Stomach (tissue), 8 donors: ENCODE measurements at regions not wholly inside any gene's neighbourhood (a gene's known extent, or its start where the extent isn't known, plus 50 kb on each side); places are given as distances from the start of the nearest gene placed in this dataset.

Experiments used
- DNase-seq, 2 donors: peaks; one replicate each; pipeline versions ENCODE4 v3.0.0 to v3.0.0-alpha.2; 2013 to 2019
- H3K27ac ChIP-seq, 5 donors: fragments of 200-600 bp in 4 of 5; sonication (generic) in 4 of 5; one replicate each; pipeline ENCODE4 v1.5.1; 2013 to 2019; ENCODE audit warnings: mild to moderate bottlenecking in 1 of 5, moderate library complexity in 1 of 5
- H3K27me3 ChIP-seq, 3 donors: fragments of 200-600 bp; sonication (generic); one replicate each; pipeline ENCODE4 v1.5.1; 2017 to 2019; ENCODE audit warnings: mixed run types in 1 of 3
- H3K36me3 ChIP-seq, 4 donors: fragments of 200-600 bp; sonication (generic); 1 replicate in 3 of 4; 2 replicates in 1 of 4; pipeline ENCODE4 v1.5.1; 2016 to 2019
- H3K4me1 ChIP-seq, 4 donors: fragments of 200-600 bp; sonication (generic); one replicate each; pipeline ENCODE4 v1.5.1; 2016 to 2019
- H3K4me3 ChIP-seq, 4 donors: fragments of 200-600 bp; sonication (generic) in 3 of 4; one replicate each; pipeline ENCODE4 v1.5.1; 2016 to 2019; ENCODE audit warnings: mild to moderate bottlenecking in 1 of 4
- H3K9me3 ChIP-seq, 4 donors: fragments of 200-600 bp; sonication (generic); one replicate each; pipeline ENCODE4 v1.5.1; 2016 to 2019
- CTCF ChIP-seq, 7 experiments: fragments of 450-650 bp in 4 of 7; fragments of 200-600 bp in 3 of 7; sonication (generic) in 3 of 7; IDR thresholded peaks; one replicate each; pipeline ENCODE4 v1.5.1; 2016 to 2019; ENCODE audit warnings: antibody characterized with exemption in 7 of 7, control low read depth in 2 of 7, mild to moderate bottlenecking in 1 of 7
- EP300 ChIP-seq: sonication (generic); formaldehyde crosslinking; IDR thresholded peaks from one replicate; pipeline ENCODE4 v1.6.1; 2017; ENCODE audit warnings: antibody characterized with exemption
- POLR2A ChIP-seq, 4 donors: fragments of 450-650 bp; IDR thresholded peaks; one replicate each; pipeline ENCODE4 v1.6.1; 2016; ENCODE audit warnings: antibody characterized with exemption in 4 of 4, control low read depth in 2 of 4, mild to moderate bottlenecking in 1 of 4, moderate library complexity in 1 of 4
- POLR2AphosphoS5 ChIP-seq, 3 donors: sonication (generic); formaldehyde crosslinking; IDR thresholded peaks; one replicate each; pipeline ENCODE4 v1.6.1; 2016; ENCODE audit warnings: antibody characterized with exemption in 3 of 3
- WGBS, 5 donors: extraction: QIAGEN DNeasy Blood & Tissue Kit in 3 of 5; methylation state at CpG; one replicate each; pipeline versions ENCODE4 v1.1.5 to v1.1.7; 2013 to 2018; 5-methylcytosine and 5-hydroxymethylcytosine counted together
- intact Hi-C: fragments of 100-400 bp; cut with DNase I; formaldehyde crosslinking; loops from one replicate; pipeline ENCODE4 v1.15.1; 2023; ENCODE audit warnings: low total_unique reads
- donor health status: healthy with polysubstance abuse.
- donor health status: Bipolar disorder and iron deficiency.
- donor health status: healthy.

- intact Hi-C loops, result no loop called here
- Histone ChIP-seq H3K4me1 (no peaks in the 10 kb centered on the region), H3K36me3 (no peaks in the 10 kb centered on the region), H3K4me3 (no peak overlapping the region), H3K9me3 (no peaks in the 10 kb centered on the region), H3K27me3 (peaks cover 3 to 37% (median 10%) of the 10 kb centered on the region in 3 donors), H3K27ac (no peak overlapping the region)
- peak in 1 of 2 donors; percentile 17 for DNase-seq
- WGBS, 5 donors, result 56 to 74% (median 64%) methylated on average over 7 to 8 of the region's 8 CpGs
- TF ChIP-seq POLR2AphosphoS5 (IDR thresholded peaks at IDR 0.05) (no peak), EP300 (no peak), POLR2A (IDR thresholded peaks at IDR 0.05) (no peak), CTCF (IDR thresholded peaks at IDR 0.05) (no peak)
These were observed 319.0 kb downstream of the MATN1 start for GRCh38 chr1:30404341-30404740.

GRCh38 chr1:30403726-30404125 lies 319.7 kb downstream of the MATN1 start:
- no peak for DNase-seq
- intact Hi-C loops, result no loop called here
- H3K9me3 ChIP-seq, result no peaks in the 10 kb centered on the region
- no peaks in the 10 kb centered on the region for H3K4me1 ChIP-seq
- 55 to 74% (median 57%) methylated on average over 2 of the region's 2 CpGs for WGBS, 5 donors
- no peaks in the 10 kb centered on the region for H3K36me3 ChIP-seq
- H3K27ac ChIP-seq, result no peak overlapping the region
- H3K27me3 ChIP-seq, result peaks cover 3 to 31% (median 10%) of the 10 kb centered on the region in 3 donors
- no peak overlapping the region for H3K4me3 ChIP-seq
- no peak for TF ChIP-seq CTCF (IDR thresholded peaks at IDR 0.05)
- no peak for TF ChIP-seq EP300
- TF ChIP-seq POLR2AphosphoS5 (IDR thresholded peaks at IDR 0.05), result no peak
- no peak for TF ChIP-seq POLR2A (IDR thresholded peaks at IDR 0.05)

- H3K27ac ChIP-seq, result no peak overlapping the region
- no peak overlapping the region for H3K4me3 ChIP-seq
- DNase-seq, result no peak
- TF ChIP-seq POLR2A (IDR thresholded peaks at IDR 0.05) (no peak), POLR2AphosphoS5 (IDR thresholded peaks at IDR 0.05) (no peak), CTCF (IDR thresholded peaks at IDR 0.05) (no peak), EP300 (no peak)
- H3K9me3 ChIP-seq, result no peaks in the 10 kb centered on the region
- no peaks in the 10 kb centered on the region for H3K36me3 ChIP-seq
- no peaks in the 10 kb centered on the region for H3K4me1 ChIP-seq
- peaks cover 3 to 30% (median 10%) of the 10 kb centered on the region in 3 donors for H3K27me3 ChIP-seq
- intact Hi-C loops, result no loop called here
- 83 to 91% (median 88%) methylated on average over 10 of the region's 10 CpGs for WGBS, 5 donors
These were observed 320.2 kb downstream of the MATN1 start for GRCh38 chr1:30403061-30403645.

GRCh38 chr1:30402031-30402430 lies 321.4 kb downstream of the MATN1 start:
- Histone ChIP-seq H3K9me3 (no peaks in the 10 kb centered on the region), H3K27me3 (peaks cover 0 to 26% (median under 1%) of the 10 kb centered on the region in 3 donors), H3K4me1 (no peaks in the 10 kb centered on the region), H3K4me3 (no peak overlapping the region), H3K36me3 (no peaks in the 10 kb centered on the region), H3K27ac (no peak overlapping the region)
- WGBS, 5 donors, result 72 to 86% (median 84%) methylated on average over 2 of the region's 2 CpGs
- TF ChIP-seq POLR2AphosphoS5 (IDR thresholded peaks at IDR 0.05), result no peak
- no peak for TF ChIP-seq POLR2A (IDR thresholded peaks at IDR 0.05)
- no peak for TF ChIP-seq CTCF (IDR thresholded peaks at IDR 0.05)
- no peak for TF ChIP-seq EP300
- intact Hi-C loops, result no loop called here
- no peak for DNase-seq
